Small intestine (tissue), 7 donors: ENCODE measurements at regions not wholly inside any gene's neighbourhood (a gene's known extent, or its start where the extent isn't known, plus 50 kb on each side); places are given as distances from the start of the nearest gene placed in this dataset.

Experiments
- DNase-seq, 2 donors: peaks; one replicate each; pipeline versions ENCODE4 v3.0.0 to v3.0.0-alpha.2; 2013
- FAIRE-seq: peaks from 2 replicates; lab custom pipeline; 2012; peaks lifted over from hg19 to GRCh38; lab: Jason Lieb, UNC
- H3K27ac ChIP-seq, 3 donors: one replicate each; pipeline ENCODE4 v1.5.1; 2013; ENCODE audit warnings: low read length in 2 of 3, mild to moderate bottlenecking in 2 of 3, control low read depth in 1 of 3, inconsistent platforms in 1 of 3, low read depth in 1 of 3, moderate library complexity in 1 of 3
- H3K27me3 ChIP-seq, 3 donors: one replicate each; pipeline ENCODE4 v1.6.1; 2013; ENCODE audit warnings: low read length in 3 of 3, inconsistent platforms in 1 of 3; ENCODE audit not compliant: control insufficient read depth in 3 of 3, insufficient read depth in 3 of 3
- H3K36me3 ChIP-seq, 3 donors: one replicate each; pipeline ENCODE4 v1.6.1; 2013; ENCODE audit warnings: low read length in 3 of 3, inconsistent platforms in 1 of 3, low read depth in 1 of 3, mild to moderate bottlenecking in 1 of 3, moderate library complexity in 1 of 3; ENCODE audit not compliant: control insufficient read depth in 3 of 3, insufficient read depth in 2 of 3
- H3K4me1 ChIP-seq, 3 donors: one replicate each; pipeline ENCODE4 v1.6.1; 2013; ENCODE audit warnings: low read length in 2 of 3, inconsistent platforms in 1 of 3, low read depth in 1 of 3, mild to moderate bottlenecking in 1 of 3, moderate library complexity in 1 of 3; ENCODE audit not compliant: control insufficient read depth in 3 of 3, insufficient read depth in 2 of 3
- H3K4me3 ChIP-seq, 3 donors: one replicate each; pipeline ENCODE4 v1.5.1; 2013; ENCODE audit warnings: low read length in 3 of 3, control low read depth in 1 of 3, inconsistent platforms in 1 of 3, low read depth in 1 of 3, mild to moderate bottlenecking in 1 of 3, moderate library complexity in 1 of 3
- H3K9me3 ChIP-seq, 2 donors: one replicate each; pipeline ENCODE4 v1.6.1; 2013; ENCODE audit warnings: low read depth in 1 of 2, low read length in 1 of 2; ENCODE audit not compliant: control insufficient read depth in 2 of 2, insufficient read depth in 1 of 2
- WGBS, 3 donors: extraction: QIAGEN DNeasy Blood & Tissue Kit; methylation state at CpG; one replicate each; pipeline ENCODE4 v1.1.7; 2013; 5-methylcytosine and 5-hydroxymethylcytosine counted together
- donor health status: healthy with polysubstance abuse.
- donor health status: control.
- donor health status: control.
- donor health status: Bipolar disorder and iron deficiency.
- donor health status: healthy.

GRCh38 chr5:52684051-52684450 is 103.7 kb upstream of the ITGA1 start:
- DNase-seq, result no peak
- no peak for FAIRE-seq
- Histone ChIP-seq H3K27ac (no peak overlapping the region), H3K36me3 (no peaks in the 10 kb centered on the region), H3K27me3 (no peaks in the 10 kb centered on the region), H3K4me1 (no peaks in the 10 kb centered on the region), H3K9me3 (no peaks in the 10 kb centered on the region), H3K4me3 (no peak overlapping the region)
- WGBS, 3 donors, result 62 to 71% (median 64%) methylated on average over 1 of the region's 1 CpG

- FAIRE-seq (no peak), DNase-seq (peak; percentile 14 to 46)
- WGBS, 3 donors, result 20 to 54% (median 30%) methylated on average over 1 of the region's 1 CpG
These were observed 102.2 kb upstream of the ITGA1 start for GRCh38 chr5:52685566-52685965.

GRCh38 chr5:52685971-52686370 is 101.7 kb upstream of the ITGA1 start:
- Histone ChIP-seq H3K9me3 (no peaks in the 10 kb centered on the region), H3K27ac (no peak overlapping the region), H3K27me3 (no peaks in the 10 kb centered on the region), H3K4me3 (no peak overlapping the region), H3K4me1 (peaks cover 0 to under 1% (median 0%) of the 10 kb centered on the region in 3 donors), H3K36me3 (no peaks in the 10 kb centered on the region)
- no peak for FAIRE-seq
- no peak for DNase-seq
- WGBS, 3 donors, result 79 to 80% (median 79%) methylated on average over 4 of the region's 4 CpGs

More at GRCh38 chr5:52685566-52685965, 102.2 kb upstream of the ITGA1 start:
- Histone ChIP-seq H3K4me1 (no peaks in the 10 kb centered on the region), H3K36me3 (no peaks in the 10 kb centered on the region), H3K4me3 (no peak overlapping the region), H3K9me3 (no peaks in the 10 kb centered on the region), H3K27me3 (no peaks in the 10 kb centered on the region), H3K27ac (no peak overlapping the region)

GRCh38 chr5:52690236-52690768 is 97.4 kb upstream of the ITGA1 start:
- FAIRE-seq (no peak), DNase-seq (no peak)
- Histone ChIP-seq H3K9me3 (no peaks in the 10 kb centered on the region), H3K4me3 (no peak overlapping the region), H3K36me3 (no peaks in the 10 kb centered on the region), H3K27ac (no peak overlapping the region), H3K27me3 (no peaks in the 10 kb centered on the region), H3K4me1 (peaks cover 0 to 5% (median 0%) of the 10 kb centered on the region in 3 donors)
- WGBS, 3 donors, result 42 to 66% (median 53%) methylated on average over 2 of the region's 2 CpGs

GRCh38 chr5:52692039-52692438 is 95.7 kb upstream of the ITGA1 start:
- FAIRE-seq (no peak), DNase-seq (no peak)
- Histone ChIP-seq H3K27me3 (peaks cover 0 to 3% (median 0%) of the 10 kb centered on the region in 3 donors), H3K9me3 (no peaks in the 10 kb centered on the region), H3K36me3 (no peaks in the 10 kb centered on the region), H3K4me1 (peaks cover 0 to 5% (median 0%) of the 10 kb centered on the region in 3 donors), H3K27ac (no peak overlapping the region), H3K4me3 (no peak overlapping the region)

- Histone ChIP-seq H3K9me3 (no peaks in the 10 kb centered on the region), H3K27me3 (peaks cover 0 to 3% (median 0%) of the 10 kb centered on the region in 3 donors), H3K27ac (no peak overlapping the region), H3K4me3 (no peak overlapping the region), H3K4me1 (peaks cover 0 to 5% (median 0%) of the 10 kb centered on the region in 3 donors), H3K36me3 (no peaks in the 10 kb centered on the region)
- DNase-seq (no peak), FAIRE-seq (no peak)
- WGBS, 3 donors, result 43 to 61% (median 48%) methylated on average over 1 of the region's 1 CpG
These were observed 95.1 kb upstream of the ITGA1 start for GRCh38 chr5:52692606-52693005.

GRCh38 chr5:52693280-52693679 is 94.4 kb upstream of the ITGA1 start:
- peak; percentile 36 to 58 for DNase-seq

GRCh38 chr5:52693836-52694235 is 93.9 kb upstream of the ITGA1 start:
- Histone ChIP-seq H3K9me3 (no peaks in the 10 kb centered on the region), H3K27me3 (peaks cover 0 to 3% (median 0%) of the 10 kb centered on the region in 3 donors), H3K36me3 (no peaks in the 10 kb centered on the region), H3K27ac (no peak overlapping the region), H3K4me1 (peaks cover 0 to 5% (median 0%) of the 10 kb centered on the region in 3 donors), H3K4me3 (no peak overlapping the region)
- DNase-seq (no peak), FAIRE-seq (no peak)
- 92 to 96% (median 93%) methylated on average over 1 of the region's 1 CpG for WGBS, 3 donors

More at GRCh38 chr5:52693280-52693679, 94.4 kb upstream of the ITGA1 start:
- no peak for FAIRE-seq
- Histone ChIP-seq H3K27ac (no peak overlapping the region), H3K4me1 (peaks cover 0 to 5% (median 0%) of the 10 kb centered on the region in 3 donors), H3K9me3 (no peaks in the 10 kb centered on the region), H3K27me3 (peaks cover 0 to 3% (median 0%) of the 10 kb centered on the region in 3 donors), H3K36me3 (no peaks in the 10 kb centered on the region), H3K4me3 (no peak overlapping the region)

GRCh38 chr5:52694648-52695047 is 93.1 kb upstream of the ITGA1 start:
- no peaks in the 10 kb centered on the region for H3K9me3 ChIP-seq
- H3K36me3 ChIP-seq, result no peaks in the 10 kb centered on the region
- 74 to 93% (median 87%) methylated on average over 3 of the region's 3 CpGs for WGBS, 3 donors
- FAIRE-seq (no peak), DNase-seq (no peak)
- no peak overlapping the region for H3K27ac ChIP-seq
- peaks cover 0 to 3% (median 0%) of the 10 kb centered on the region in 3 donors for H3K27me3 ChIP-seq
- H3K4me1 ChIP-seq, result peaks cover 0 to 5% (median 0%) of the 10 kb centered on the region in 3 donors
- no peak overlapping the region for H3K4me3 ChIP-seq
